ENCODE measurements at regions not wholly inside any gene's neighbourhood (a gene's known extent, or its start where the extent isn't known, plus 50 kb on each side); places are given as distances from the start of the nearest gene placed in this dataset.
"Not testable (repeated sequence)": the region's sequence is repeated elsewhere in the genome, so short reads cannot be mapped to it uniquely, and the experiment has no call there.

GRCh38 chr3:18558507-18558906 is 133.4 kb upstream of the SATB1 start:
- no peak for DNase-seq (ENCODE audit: low read depth)
- H3K4me3 ChIP-seq (ENCODE audit: control insufficient read depth, low read depth, low read length), result no peak overlapping the region
- TF ChIP-seq CTCF (conservative IDR thresholded peaks at IDR 0.05; ENCODE audit: control insufficient read depth, insufficient read depth, low read depth, low read length), result no peak

GRCh38 chr3:18557216-18557615 is 132.1 kb upstream of the SATB1 start:
- TF ChIP-seq CTCF (conservative IDR thresholded peaks at IDR 0.05; ENCODE audit: control insufficient read depth, insufficient read depth, low read depth, low read length), result no peak
- no peak overlapping the region for H3K4me3 ChIP-seq (ENCODE audit: control insufficient read depth, low read depth, low read length)
- DNase-seq (ENCODE audit: low read depth), result no peak

GRCh38 chr3:18556503-18557135 is 131.5 kb upstream of the SATB1 start:
- DNase-seq (ENCODE audit: low read depth), result peak; percentile 5
- no peak for TF ChIP-seq CTCF (conservative IDR thresholded peaks at IDR 0.05; ENCODE audit: control insufficient read depth, insufficient read depth, low read depth, low read length)
- H3K4me3 ChIP-seq (ENCODE audit: control insufficient read depth, low read depth, low read length), result no peak overlapping the region

GRCh38 chr3:18556001-18556408 is 130.9 kb upstream of the SATB1 start:
- no peak for DNase-seq (ENCODE audit: low read depth)
- no peak overlapping the region for H3K4me3 ChIP-seq (ENCODE audit: control insufficient read depth, low read depth, low read length)
- TF ChIP-seq CTCF (conservative IDR thresholded peaks at IDR 0.05; ENCODE audit: control insufficient read depth, insufficient read depth, low read depth, low read length), result no peak

- DNase-seq (ENCODE audit: low read depth); H3K4me3 ChIP-seq (ENCODE audit: control insufficient read depth, low read depth, low read length): not testable (repeated sequence)
Measured at GRCh38 chr3:18552579-18553105, 127.5 kb upstream of the SATB1 start.

GRCh38 chr3:18546632-18547031 is 121.5 kb upstream of the SATB1 start:
- H3K4me3 ChIP-seq (ENCODE audit: control insufficient read depth, low read depth, low read length), result no peak overlapping the region
- no peak for TF ChIP-seq CTCF (conservative IDR thresholded peaks at IDR 0.05; ENCODE audit: control insufficient read depth, insufficient read depth, low read depth, low read length)
- no peak for DNase-seq (ENCODE audit: low read depth)

- TF ChIP-seq CTCF (conservative IDR thresholded peaks at IDR 0.05; ENCODE audit: control insufficient read depth, insufficient read depth, low read depth, low read length), result no peak
- DNase-seq (ENCODE audit: low read depth), result no peak
- no peak overlapping the region for H3K4me3 ChIP-seq (ENCODE audit: control insufficient read depth, low read depth, low read length)
Measured at GRCh38 chr3:18544146-18544545, 119.0 kb upstream of the SATB1 start.
